ENCODE measurements at regions not wholly inside any gene's neighbourhood (a gene's known extent, or its start where the extent isn't known, plus 50 kb on each side); places are given as distances from the start of the nearest gene placed in this dataset.
"Not testable (repeated sequence)": the region's sequence is repeated elsewhere in the genome, so short reads cannot be mapped to it uniquely, and the experiment has no call there.

GRCh38 chr4:10784621-10785020 is 100.1 kb upstream of the CLNK start:
- DNase-seq (ENCODE audit: low read depth in 1 of 2, low spot score in 1 of 2): no peak
- Histone ChIP-seq H3K27me3 (ENCODE audit: insufficient read depth, poor library complexity, severe bottlenecking) (no peaks in the 10 kb centered on the region), H3K27ac (replicated peaks) (no peak overlapping the region), H3K4me3 (replicated peaks; ENCODE audit: insufficient read depth, low read length) (no peak overlapping the region)
- TF ChIP-seq POLR2AphosphoS5 (IDR thresholded peaks at IDR 0.05; ENCODE audit: low read depth): no peak
- no peak for TF ChIP-seq GABPA (IDR thresholded peaks at IDR 0.05; ENCODE audit: low read depth)
- TF ChIP-seq CTCF (IDR thresholded peaks at IDR 0.05; ENCODE audit: insufficient read depth, low read length): no peak
- no peak for TF ChIP-seq SPI1 (IDR thresholded peaks at IDR 0.05; ENCODE audit: borderline replicate concordance, low read depth)
- TF ChIP-seq REST (IDR thresholded peaks at IDR 0.05; ENCODE audit: insufficient replicate concordance, low read depth): no peak

- TF ChIP-seq POLR2AphosphoS5 (IDR thresholded peaks at IDR 0.05; ENCODE audit: low read depth) (no peak), CTCF (IDR thresholded peaks at IDR 0.05; ENCODE audit: insufficient read depth, low read length) (no peak), REST (IDR thresholded peaks at IDR 0.05; ENCODE audit: insufficient replicate concordance, low read depth) (no peak), GABPA (IDR thresholded peaks at IDR 0.05; ENCODE audit: low read depth) (no peak), SPI1 (IDR thresholded peaks at IDR 0.05; ENCODE audit: borderline replicate concordance, low read depth) (no peak)
- no peak overlapping the region for H3K27ac ChIP-seq (replicated peaks)
- DNase-seq (ENCODE audit: low read depth in 1 of 2, low spot score in 1 of 2): no peak
- H3K4me3 ChIP-seq (replicated peaks; ENCODE audit: insufficient read depth, low read length): no peak overlapping the region
- H3K27me3 ChIP-seq (ENCODE audit: insufficient read depth, poor library complexity, severe bottlenecking): no peaks in the 10 kb centered on the region
These were observed 98.8 kb upstream of the CLNK start for GRCh38 chr4:10783351-10783750.

GRCh38 chr4:10781805-10782204 is 97.2 kb upstream of the CLNK start:
- DNase-seq (ENCODE audit: low read depth in 1 of 2, low spot score in 1 of 2): no peak
- H3K27ac ChIP-seq (replicated peaks): no peak overlapping the region
- H3K4me3 ChIP-seq (replicated peaks; ENCODE audit: insufficient read depth, low read length): no peak overlapping the region
- H3K27me3 ChIP-seq (ENCODE audit: insufficient read depth, poor library complexity, severe bottlenecking): no peaks in the 10 kb centered on the region
- TF ChIP-seq CTCF (IDR thresholded peaks at IDR 0.05; ENCODE audit: insufficient read depth, low read length) (no peak), SPI1 (IDR thresholded peaks at IDR 0.05; ENCODE audit: borderline replicate concordance, low read depth) (no peak), GABPA (IDR thresholded peaks at IDR 0.05; ENCODE audit: low read depth) (no peak), REST (IDR thresholded peaks at IDR 0.05; ENCODE audit: insufficient replicate concordance, low read depth) (no peak), POLR2AphosphoS5 (IDR thresholded peaks at IDR 0.05; ENCODE audit: low read depth) (no peak)

GRCh38 chr4:10780803-10781202 is 96.2 kb upstream of the CLNK start:
- not testable (repeated sequence) for H3K27me3 ChIP-seq (ENCODE audit: insufficient read depth, poor library complexity, severe bottlenecking); DNase-seq (ENCODE audit: low read depth in 1 of 2, low spot score in 1 of 2); H3K27ac ChIP-seq (replicated peaks); H3K4me3 ChIP-seq (replicated peaks; ENCODE audit: insufficient read depth, low read length)

GRCh38 chr4:10775132-10775531 is 90.6 kb upstream of the CLNK start:
- DNase-seq (ENCODE audit: low read depth in 1 of 2, low spot score in 1 of 2): not testable (repeated sequence)

More at GRCh38 chr4:10775132-10775531, 90.6 kb upstream of the CLNK start:
- H3K4me3 ChIP-seq (replicated peaks; ENCODE audit: insufficient read depth, low read length); H3K27ac ChIP-seq (replicated peaks); H3K27me3 ChIP-seq (ENCODE audit: insufficient read depth, poor library complexity, severe bottlenecking): not testable (repeated sequence)
